HG03558 (cell line): ENCODE measurements at regions not wholly inside any gene's neighbourhood (a gene's known extent, or its start where the extent isn't known, plus 50 kb on each side); places are given as distances from the start of the nearest gene placed in this dataset.
"Not testable (repeated sequence)": the region's sequence is repeated elsewhere in the genome, so short reads cannot be mapped to it uniquely, and the experiment has no call there.

Source experiments
- ATAC-seq: cut with Tn5 transposase; IDR thresholded peaks from one replicate; pipeline ENCODE4 v1.9.1; 2021; ENCODE audit warnings: moderate number of reproducible peaks; ENCODE audit not compliant: unreplicated experiment; ENCODE audit errors: extremely low read depth

GRCh38 chr5:122591828-122592227 is 183.1 kb upstream of the SNX2 start:
- ATAC-seq = no peak

- no peak for ATAC-seq
Observed at GRCh38 chr5:122599000-122599399, 175.9 kb upstream of the SNX2 start.

GRCh38 chr5:122600924-122601323 is 174.0 kb upstream of the SNX2 start:
- no peak for ATAC-seq

GRCh38 chr5:122602700-122603099 is 172.2 kb upstream of the SNX2 start:
- ATAC-seq = no peak

- ATAC-seq = no peak
Observed at GRCh38 chr5:122605236-122605635, 169.6 kb upstream of the SNX2 start.

- no peak for ATAC-seq
Observed at GRCh38 chr5:122607818-122608217, 167.1 kb upstream of the SNX2 start.

DNA sequence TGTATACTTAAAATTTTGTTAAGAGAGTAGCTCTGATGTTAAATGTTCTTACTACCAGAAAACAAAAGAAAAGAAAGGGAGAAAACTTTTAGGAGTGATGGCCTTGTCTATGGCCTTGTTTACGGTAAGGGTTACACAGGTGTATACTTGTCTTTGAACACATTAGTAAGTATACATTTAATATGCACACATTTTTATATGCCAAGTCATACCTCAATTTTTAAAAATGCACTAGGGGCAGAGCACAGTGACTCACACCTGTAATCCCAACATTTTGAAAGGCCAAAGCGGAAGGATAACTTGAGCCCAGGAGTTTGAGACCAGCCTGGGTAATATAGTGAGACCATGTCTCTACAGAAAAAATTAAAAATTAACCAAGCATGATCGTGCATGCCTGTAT is 166.7 kb upstream of the SNX2 start:
- no peak for ATAC-seq

DNA sequence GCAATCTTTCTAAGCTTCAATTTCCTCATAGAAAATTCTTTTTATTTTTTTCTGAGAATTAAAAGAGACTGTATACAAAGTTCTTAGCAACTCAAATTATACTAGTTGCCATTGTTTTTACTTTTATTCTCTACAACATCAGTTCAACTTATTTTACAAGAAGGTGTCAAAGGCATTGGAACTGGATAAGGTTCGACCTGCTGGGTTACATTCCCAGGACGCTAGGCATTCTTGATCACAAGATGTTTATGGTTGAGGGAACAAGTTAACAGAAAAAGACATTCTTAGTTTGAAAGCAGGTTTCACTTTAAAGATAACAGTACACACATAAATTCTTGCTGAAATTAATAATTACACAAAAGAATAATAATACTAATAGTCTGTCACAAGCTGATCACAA is 163.5 kb upstream of the SNX2 start:
- no peak for ATAC-seq

- ATAC-seq = no peak
Observed at GRCh38 chr5:122612901-122613300, 162.0 kb upstream of the SNX2 start.

- ATAC-seq = no peak
Observed at GRCh38 chr5:122615146-122615545, 159.7 kb upstream of the SNX2 start.

GRCh38 chr5:122615832-122616231 is 159.0 kb upstream of the SNX2 start:
- ATAC-seq = no peak

- ATAC-seq = not testable (repeated sequence)
Observed at GRCh38 chr5:122618046-122618445, 156.8 kb upstream of the SNX2 start.

DNA sequence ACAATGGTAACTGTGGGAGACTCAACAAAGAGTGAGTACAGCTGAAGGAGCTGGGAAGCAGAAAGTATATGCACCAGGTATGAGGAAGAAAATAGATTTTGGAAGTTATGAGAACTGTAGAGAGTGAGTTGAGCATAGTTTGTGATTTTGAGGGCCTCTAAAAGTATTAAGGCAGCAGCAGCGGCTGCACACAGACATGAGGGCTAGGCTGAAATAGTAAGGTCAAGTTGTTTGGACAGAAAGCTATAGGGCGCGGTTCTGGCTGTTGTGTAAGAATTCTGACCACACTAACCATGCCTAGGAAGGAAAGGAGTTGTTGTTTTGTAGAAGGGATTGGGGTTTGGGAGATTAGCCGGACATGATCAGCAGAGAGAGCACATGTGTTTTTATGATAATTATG is 154.1 kb upstream of the SNX2 start:
- ATAC-seq = not testable (repeated sequence)

- not testable (repeated sequence) for ATAC-seq
Observed at GRCh38 chr5:122628714-122629113, 146.2 kb upstream of the SNX2 start.

GRCh38 chr5:122629121-122629677 is 145.7 kb upstream of the SNX2 start:
- no peak for ATAC-seq

GRCh38 chr5:122638581-122638980 is 136.3 kb upstream of the SNX2 start:
- no peak for ATAC-seq

DNA sequence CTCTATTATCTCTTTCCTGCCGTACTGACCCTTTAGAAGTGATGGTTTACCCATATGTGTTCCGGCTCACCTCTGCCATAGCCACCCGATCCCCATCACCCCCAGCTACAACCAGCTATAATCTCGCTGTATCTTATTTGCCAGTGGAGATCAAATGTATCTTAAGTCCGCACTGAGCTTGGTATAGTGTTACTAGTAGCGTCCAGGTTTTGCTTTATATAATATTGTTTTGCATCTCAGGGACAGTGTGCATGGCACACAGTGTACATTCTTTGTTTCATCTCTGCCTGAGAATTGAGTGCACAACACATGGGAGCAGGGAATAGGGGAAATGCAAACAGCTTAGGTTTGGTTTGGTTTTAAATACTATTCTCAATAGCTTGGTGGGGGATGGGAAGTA is 135.8 kb upstream of the SNX2 start:
- ATAC-seq = no peak

- ATAC-seq = no peak
Observed at GRCh38 chr5:122639864-122640263, 135.0 kb upstream of the SNX2 start.

DNA sequence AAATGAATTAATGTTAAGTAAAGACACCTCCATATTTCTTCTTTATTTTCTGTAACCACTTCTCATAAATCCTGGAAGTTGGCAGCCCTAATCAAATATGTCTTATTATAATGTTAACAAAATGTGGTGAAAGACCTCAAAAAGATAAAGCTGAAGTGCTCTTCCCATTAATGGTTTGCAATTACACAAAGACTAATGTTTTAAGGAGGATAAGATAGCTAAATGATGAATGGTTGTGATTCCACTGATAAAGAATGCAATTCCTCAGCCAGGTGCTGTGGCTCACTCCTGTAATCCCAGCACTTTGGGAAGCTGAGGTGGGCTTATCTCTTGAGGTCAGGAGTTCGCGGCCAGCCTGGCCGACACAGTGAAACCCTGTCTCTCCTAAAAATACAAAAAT is 125.8 kb upstream of the SNX2 start:
- no peak for ATAC-seq

DNA sequence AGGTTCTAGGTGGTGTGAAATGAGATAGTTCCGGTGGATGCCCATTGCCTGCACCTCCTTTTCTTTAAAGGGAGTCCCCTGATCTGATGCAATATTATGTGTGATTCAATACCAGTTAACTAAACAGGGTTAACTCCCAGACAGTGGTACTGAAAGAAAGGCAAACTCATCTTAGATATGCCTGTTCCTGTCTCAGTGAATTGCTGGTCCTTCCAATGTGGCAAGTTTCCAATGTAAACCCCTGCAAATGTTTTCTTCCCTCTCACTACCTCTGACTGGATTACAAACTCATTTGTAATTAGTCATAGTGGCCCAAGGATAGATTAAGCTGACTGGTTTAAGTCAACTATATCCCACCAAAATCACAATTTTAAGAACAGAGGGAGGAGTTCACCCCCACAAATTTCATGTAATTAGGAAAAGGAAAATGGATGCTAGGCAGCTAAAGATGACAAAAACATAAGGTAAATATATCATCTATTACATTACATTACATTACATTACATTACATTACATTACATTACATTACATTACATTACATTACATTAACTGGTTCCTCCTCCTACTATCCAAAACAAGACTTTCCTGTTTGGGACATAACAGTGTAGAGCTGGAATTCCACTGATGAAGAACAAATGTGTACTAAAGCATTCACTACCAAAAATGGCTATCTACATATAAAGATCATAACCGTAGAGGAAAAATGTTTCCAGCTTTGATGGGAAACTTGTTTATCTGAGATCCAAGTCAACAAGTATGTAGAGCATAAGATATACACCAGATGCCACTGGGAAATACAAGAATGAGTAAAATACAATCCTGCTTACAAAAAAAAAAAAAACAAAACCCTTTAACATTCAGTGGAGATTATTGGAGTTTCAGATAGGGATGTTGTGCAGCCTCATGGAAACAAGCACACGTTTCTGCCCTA is 121.5 kb upstream of the SNX2 start:
- no peak for ATAC-seq

DNA sequence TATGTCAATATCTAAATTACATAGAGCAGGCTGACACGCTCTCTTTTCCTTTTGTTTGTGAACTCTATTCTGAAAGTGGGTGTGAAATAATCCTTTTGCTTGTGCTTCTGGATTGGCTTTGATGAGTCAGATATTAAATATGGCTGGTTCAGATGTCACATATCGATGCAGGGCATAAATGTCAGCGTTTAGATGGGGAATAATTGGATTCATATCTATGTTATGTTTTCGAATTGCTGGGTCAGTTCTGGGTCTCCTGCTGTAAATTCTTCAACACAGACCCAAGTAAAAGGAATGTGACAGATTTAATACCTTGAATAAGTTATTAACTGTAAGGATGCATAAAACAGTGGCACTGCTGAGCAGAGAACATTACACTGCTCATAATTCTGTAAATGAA is 118.7 kb upstream of the SNX2 start:
- ATAC-seq = no peak

- no peak for ATAC-seq
Observed at GRCh38 chr5:122656577-122656976, 118.3 kb upstream of the SNX2 start.
